Nephron (organoid): ENCODE measurements at regions not wholly inside any gene's neighbourhood (a gene's known extent, or its start where the extent isn't known, plus 50 kb on each side); places are given as distances from the start of the nearest gene placed in this dataset.

Source experiments
- H3K27ac Mint-ChIP-seq, 3 experiments: 2 replicates each; pipeline ENCODE4 v1.8.0; 2020; ENCODE audit warnings: mixed read lengths in 3 of 3, mild to moderate bottlenecking in 2 of 3, moderate library complexity in 1 of 3
- H3K27me3 Mint-ChIP-seq: 2 replicates; pipeline ENCODE4 v1.8.0; 2021; ENCODE audit warnings: low read depth, mild to moderate bottlenecking, moderate library complexity, mixed read lengths
- H3K36me3 Mint-ChIP-seq: 2 replicates; pipeline ENCODE4 v1.8.0; 2020; ENCODE audit warnings: low read depth, mixed read lengths
- H3K4me1 Mint-ChIP-seq: 2 replicates; pipeline ENCODE4 v1.8.0; 2020; ENCODE audit warnings: mixed read lengths
- H3K4me3 Mint-ChIP-seq, 3 experiments: 2 replicates each; pipeline ENCODE4 v1.8.0; 2020; ENCODE audit warnings: mild to moderate bottlenecking in 3 of 3, mixed read lengths in 3 of 3, moderate library complexity in 2 of 3
- H3K9me3 Mint-ChIP-seq: 2 replicates; pipeline ENCODE4 v1.8.0; 2020; ENCODE audit warnings: mixed read lengths
- TF ChIP-seq, protein P1 (sequence below), 3 experiments: fragments of 200-600 bp; sonication (generic); IDR thresholded peaks; one replicate each; pipeline ENCODE4 v1.5.0; 2021; ENCODE audit warnings: antibody characterized with exemption in 3 of 3; ENCODE audit not compliant: unreplicated experiment in 3 of 3

DNA sequence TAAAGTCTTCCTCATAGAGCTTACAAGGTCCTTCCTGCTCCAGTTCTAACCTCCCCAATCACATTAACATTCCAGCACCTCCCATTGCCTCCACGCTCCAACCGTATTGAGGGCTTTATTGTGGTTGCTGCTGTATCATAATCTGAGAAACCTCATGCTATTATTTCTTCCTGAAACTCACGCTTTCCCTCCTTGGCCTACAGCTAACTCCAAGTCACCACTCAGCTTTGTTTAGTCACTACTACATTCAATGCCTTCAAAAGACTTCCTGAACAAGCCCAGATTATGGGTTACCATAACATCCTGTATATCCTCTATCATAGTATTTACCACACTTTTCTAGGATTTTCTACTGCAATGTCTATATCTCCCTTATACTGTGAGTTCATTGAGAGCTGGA, 230.4 kb downstream of the IKZF2 start:
- Mint-ChIP-seq H3K4me1 (no peaks in the 10 kb centered on the region), H3K36me3 (no peaks in the 10 kb centered on the region), H3K9me3 (no peaks in the 10 kb centered on the region), H3K4me3 (no peak overlapping the region), H3K27ac (no peak overlapping the region), H3K27me3 (no peaks in the 10 kb centered on the region)
- TF ChIP-seq, protein P1, sequence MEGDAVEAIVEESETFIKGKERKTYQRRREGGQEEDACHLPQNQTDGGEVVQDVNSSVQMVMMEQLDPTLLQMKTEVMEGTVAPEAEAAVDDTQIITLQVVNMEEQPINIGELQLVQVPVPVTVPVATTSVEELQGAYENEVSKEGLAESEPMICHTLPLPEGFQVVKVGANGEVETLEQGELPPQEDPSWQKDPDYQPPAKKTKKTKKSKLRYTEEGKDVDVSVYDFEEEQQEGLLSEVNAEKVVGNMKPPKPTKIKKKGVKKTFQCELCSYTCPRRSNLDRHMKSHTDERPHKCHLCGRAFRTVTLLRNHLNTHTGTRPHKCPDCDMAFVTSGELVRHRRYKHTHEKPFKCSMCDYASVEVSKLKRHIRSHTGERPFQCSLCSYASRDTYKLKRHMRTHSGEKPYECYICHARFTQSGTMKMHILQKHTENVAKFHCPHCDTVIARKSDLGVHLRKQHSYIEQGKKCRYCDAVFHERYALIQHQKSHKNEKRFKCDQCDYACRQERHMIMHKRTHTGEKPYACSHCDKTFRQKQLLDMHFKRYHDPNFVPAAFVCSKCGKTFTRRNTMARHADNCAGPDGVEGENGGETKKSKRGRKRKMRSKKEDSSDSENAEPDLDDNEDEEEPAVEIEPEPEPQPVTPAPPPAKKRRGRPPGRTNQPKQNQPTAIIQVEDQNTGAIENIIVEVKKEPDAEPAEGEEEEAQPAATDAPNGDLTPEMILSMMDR (IDR thresholded peaks at IDR 0.05; ENCODE audit: unreplicated experiment in 3 of 3) = no peak

DNA sequence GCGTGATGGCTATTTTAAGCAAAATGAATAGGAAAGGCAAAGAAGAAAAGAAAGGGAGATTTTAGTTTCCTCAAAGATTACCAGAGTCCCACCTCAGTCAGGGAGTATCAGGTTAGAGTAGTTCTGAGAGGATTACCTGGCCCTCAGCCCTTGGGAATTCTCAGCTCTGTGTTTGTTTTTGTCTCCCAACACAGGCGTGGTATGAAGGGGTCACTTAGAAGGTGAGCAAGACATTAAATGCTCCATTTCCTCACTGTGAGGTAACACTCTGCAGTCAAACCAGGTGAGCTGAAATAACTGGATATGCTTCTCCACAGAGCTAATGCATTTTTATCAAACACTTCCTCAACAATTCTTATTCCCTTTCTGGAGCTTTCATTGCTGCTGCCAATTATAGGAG, 232.2 kb downstream of the IKZF2 start:
- Mint-ChIP-seq H3K4me1 (no peaks in the 10 kb centered on the region), H3K36me3 (no peaks in the 10 kb centered on the region), H3K4me3 (no peak overlapping the region), H3K9me3 (no peaks in the 10 kb centered on the region), H3K27me3 (no peaks in the 10 kb centered on the region), H3K27ac (no peak overlapping the region)
- TF ChIP-seq, protein P1 (IDR thresholded peaks at IDR 0.05; ENCODE audit: unreplicated experiment in 3 of 3) = no peak

DNA sequence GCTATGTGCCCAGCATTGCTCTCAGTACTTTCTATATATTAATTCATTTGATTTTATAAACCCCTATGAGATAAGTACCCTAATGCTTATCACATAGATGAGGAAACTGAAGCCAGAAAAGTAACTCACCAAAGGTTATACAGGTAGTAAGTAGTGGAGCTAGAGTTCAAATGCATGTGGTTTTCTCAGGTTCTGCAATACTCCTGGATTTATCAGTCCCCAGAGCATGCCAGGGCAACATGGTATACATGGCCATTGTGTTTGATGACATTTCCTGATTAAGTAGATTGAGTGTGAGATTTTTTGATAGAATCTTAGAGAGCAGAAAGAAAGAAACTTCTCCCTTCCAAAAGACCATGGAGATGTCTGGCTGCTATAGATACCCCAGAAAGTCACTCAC, 233.1 kb downstream of the IKZF2 start:
- H3K9me3 Mint-ChIP-seq = no peaks in the 10 kb centered on the region

DNA sequence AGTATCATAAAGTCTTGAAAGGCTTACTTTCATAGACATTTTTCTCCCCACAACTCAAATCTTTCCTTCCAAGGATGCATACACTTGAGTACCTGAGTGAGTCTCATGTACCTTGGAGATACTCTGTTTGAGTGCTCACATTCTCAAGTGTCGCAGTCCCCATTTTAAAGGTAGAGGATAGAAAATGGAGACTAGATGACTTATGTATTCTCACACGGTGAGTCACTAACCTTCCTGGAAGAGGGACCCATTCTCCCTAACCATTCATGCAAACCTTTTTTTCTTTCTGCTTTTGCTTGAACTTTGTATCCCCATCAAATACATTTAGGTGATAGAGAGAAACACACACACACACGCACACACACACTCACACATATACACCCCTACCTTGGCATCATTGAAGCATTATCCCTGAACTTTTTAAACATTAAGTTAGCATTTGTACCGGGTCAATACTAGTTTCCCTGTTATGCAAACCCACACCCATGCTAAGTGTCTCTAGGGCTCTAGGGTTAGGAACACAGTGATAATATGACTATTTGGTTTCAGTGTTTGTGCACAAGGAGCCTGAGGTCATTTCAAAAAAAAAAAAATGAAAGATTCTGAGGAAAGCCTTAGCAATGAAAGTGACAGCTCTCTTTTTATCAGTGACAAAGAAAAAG, 236.2 kb downstream of the IKZF2 start:
- no peak overlapping the region for H3K27ac Mint-ChIP-seq
- no peak overlapping the region for H3K4me3 Mint-ChIP-seq
- H3K36me3 Mint-ChIP-seq = no peaks in the 10 kb centered on the region
- no peaks in the 10 kb centered on the region for H3K4me1 Mint-ChIP-seq
- no peaks in the 10 kb centered on the region for H3K27me3 Mint-ChIP-seq
- TF ChIP-seq, protein P1 (IDR thresholded peaks at IDR 0.05; ENCODE audit: unreplicated experiment in 3 of 3) = no peak
- no peaks in the 10 kb centered on the region for H3K9me3 Mint-ChIP-seq

More for the DNA sequence above, 233.1 kb downstream of the IKZF2 start:
- H3K4me1 Mint-ChIP-seq = no peaks in the 10 kb centered on the region
- H3K27me3 Mint-ChIP-seq = no peaks in the 10 kb centered on the region
- TF ChIP-seq, protein P1 (IDR thresholded peaks at IDR 0.05; ENCODE audit: unreplicated experiment in 3 of 3) = no peak
- H3K27ac Mint-ChIP-seq = no peak overlapping the region
- no peaks in the 10 kb centered on the region for H3K36me3 Mint-ChIP-seq
- no peak overlapping the region for H3K4me3 Mint-ChIP-seq

DNA sequence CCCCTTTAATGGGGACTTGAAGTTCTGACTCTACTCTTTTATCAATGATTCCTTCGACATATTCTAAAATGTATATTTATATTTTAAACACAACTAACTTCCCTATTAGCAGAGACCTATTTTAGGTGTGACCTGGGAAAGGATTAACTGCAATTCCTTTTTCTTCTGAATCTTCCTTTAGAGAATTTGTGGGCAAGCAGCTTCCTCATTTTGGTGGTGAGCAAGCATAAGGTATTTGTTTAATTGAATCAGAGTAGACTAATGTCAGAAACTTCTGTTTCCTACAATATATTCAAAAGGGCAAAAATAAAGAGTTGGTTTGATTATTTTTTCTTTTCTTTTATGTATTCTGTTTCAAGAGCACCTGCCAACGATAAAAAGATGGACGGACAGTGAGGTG, 237.0 kb downstream of the IKZF2 start:
- Mint-ChIP-seq H3K27ac (no peak overlapping the region), H3K9me3 (no peaks in the 10 kb centered on the region), H3K27me3 (no peaks in the 10 kb centered on the region), H3K4me3 (no peak overlapping the region), H3K4me1 (no peaks in the 10 kb centered on the region), H3K36me3 (no peaks in the 10 kb centered on the region)
- TF ChIP-seq, protein P1 (IDR thresholded peaks at IDR 0.05; ENCODE audit: unreplicated experiment in 3 of 3) = no peak

DNA sequence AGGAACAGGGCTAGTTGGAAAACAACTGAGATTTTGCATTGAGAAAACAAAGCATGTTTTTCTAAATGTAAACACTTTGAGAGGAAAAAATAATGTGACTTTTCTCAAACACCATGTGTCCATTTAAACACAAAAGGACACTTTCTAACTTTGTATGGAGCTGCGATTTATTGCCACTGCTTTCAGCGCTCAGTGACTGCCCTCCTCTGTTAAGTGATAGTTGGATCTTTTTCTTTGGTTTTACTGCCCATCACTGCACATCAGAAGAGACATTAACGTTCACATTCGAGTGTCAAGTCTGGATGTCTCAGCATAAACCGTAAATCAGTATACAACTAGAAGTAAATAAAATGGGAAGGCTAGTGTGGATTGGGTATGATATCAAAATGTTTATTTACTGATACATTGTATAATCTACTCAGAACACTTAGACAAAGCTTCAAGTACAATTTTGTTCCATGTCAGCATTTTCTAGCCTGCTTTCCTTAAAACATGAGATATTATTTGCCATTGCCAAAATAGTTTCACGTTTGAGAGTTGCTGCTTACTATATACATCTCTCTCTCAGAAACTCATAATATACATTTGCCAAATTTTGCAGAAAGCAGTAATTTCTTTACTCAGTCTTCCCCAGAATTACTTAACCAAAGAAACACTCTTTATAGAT, 237.6 kb downstream of the IKZF2 start:
- TF ChIP-seq, protein P1 (IDR thresholded peaks at IDR 0.05; ENCODE audit: unreplicated experiment in 3 of 3) = no peak
- no peak overlapping the region for H3K4me3 Mint-ChIP-seq
- no peaks in the 10 kb centered on the region for H3K36me3 Mint-ChIP-seq
- no peak overlapping the region for H3K27ac Mint-ChIP-seq
- H3K9me3 Mint-ChIP-seq = no peaks in the 10 kb centered on the region
- H3K27me3 Mint-ChIP-seq = no peaks in the 10 kb centered on the region
- no peaks in the 10 kb centered on the region for H3K4me1 Mint-ChIP-seq
